ENCODE measurements at regions not wholly inside any gene's neighbourhood (a gene's known extent, or its start where the extent isn't known, plus 50 kb on each side); places are given as distances from the start of the nearest gene placed in this dataset.
"Not testable (repeated sequence)": the region's sequence is repeated elsewhere in the genome, so short reads cannot be mapped to it uniquely, and the experiment has no call there.

DNA sequence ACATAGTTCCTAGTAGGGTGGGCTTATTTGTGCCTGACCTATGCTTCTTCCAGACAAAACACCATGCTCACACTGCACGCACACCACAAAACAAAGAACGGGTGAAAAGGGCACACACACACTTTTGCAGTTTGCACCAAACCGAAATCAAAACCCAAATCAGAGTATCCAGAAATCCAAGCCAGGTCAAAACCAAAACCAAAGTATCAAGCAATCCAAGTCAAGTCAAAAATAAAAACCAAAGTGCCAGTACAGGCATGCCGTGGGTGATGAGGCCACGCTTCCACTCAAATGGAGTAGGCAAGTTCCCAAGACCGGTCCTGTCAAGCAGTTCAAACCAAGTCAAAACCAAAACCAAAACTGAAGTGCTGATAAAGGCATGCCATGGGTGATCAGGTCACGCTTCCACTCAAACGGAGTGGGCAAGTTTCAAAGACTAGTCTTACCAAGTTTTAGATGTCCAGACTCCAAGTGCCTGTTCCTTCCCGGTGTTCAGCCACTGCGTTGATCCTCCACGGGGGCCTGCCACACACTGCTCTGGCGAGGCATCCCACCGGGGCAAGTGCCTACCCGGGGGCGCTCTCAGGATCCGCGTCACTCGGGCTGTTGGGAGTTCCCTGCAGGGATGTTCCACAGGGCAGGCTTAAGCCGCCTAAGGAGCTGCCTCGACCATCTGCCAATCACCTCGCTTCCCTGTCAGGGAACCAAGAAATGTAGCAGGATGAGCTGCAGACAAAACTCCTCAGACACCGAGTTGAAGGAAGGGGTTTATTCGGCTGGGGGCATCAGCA lies 184.5 kb upstream of the SGO1 start:
- not testable (repeated sequence) for TF ChIP-seq CTCF (IDR thresholded peaks at IDR 0.05; ENCODE audit: low read depth, low read length); POLR2A (IDR thresholded peaks at IDR 0.05; ENCODE audit: extremely low read depth, insufficient read length); MYC (IDR thresholded peaks at IDR 0.05; ENCODE audit: low read depth, low read length); MAX (IDR thresholded peaks at IDR 0.05; ENCODE audit: low read depth, low read length)

Measured in NB4 (cell line).